ENCODE measurements at regions not wholly inside any gene's neighbourhood (a gene's known extent, or its start where the extent isn't known, plus 50 kb on each side); places are given as distances from the start of the nearest gene placed in this dataset.

DNA sequence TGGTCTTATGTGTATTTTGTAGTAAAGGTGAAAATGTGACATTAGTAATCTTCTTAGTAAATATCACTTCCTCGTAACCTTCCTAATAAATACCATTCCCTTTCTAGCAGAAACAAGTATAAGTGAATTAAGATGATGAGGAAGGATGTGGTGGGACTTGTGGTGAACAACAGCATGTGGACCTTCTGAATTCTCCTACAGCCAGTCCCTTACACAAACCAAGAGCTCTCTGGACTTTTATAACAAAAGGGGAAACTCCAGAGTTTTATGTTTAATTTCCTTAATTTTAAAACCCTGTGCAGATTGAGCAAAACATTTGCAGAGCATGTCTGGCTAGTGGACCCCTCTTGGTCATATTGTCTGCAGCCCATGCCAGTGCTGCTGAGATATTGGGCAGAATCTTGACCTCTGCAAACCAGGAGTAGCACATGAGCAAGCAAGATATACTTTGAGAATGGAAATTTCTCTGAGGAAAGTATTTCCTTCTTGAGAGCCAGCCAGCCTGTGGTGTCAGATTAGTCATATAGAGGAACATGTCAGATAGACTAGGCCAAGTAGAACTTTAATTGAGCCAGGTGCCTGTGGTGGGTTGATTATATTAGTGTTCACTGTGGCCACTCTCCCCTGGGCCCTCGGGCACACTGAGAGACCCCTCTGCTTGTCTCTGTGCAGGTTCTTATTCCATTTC lies 328.2 kb downstream of the DKK2 start:
- POLR2A ChIA-PET, result no interaction called here
- H3K9me3 ChIP-seq (replicated peaks; ENCODE audit: control insufficient read depth, insufficient read depth, low read depth, low read length), result no peaks in the 10 kb centered on the region
- H3K27me3 ChIP-seq (ENCODE audit: control insufficient read depth in 2 of 2, insufficient read depth in 2 of 2, low read length in 2 of 2), result no peaks in the 10 kb centered on the region
- H3K4me1 ChIP-seq (replicated peaks in 1 of 2; ENCODE audit: control insufficient read depth in 2 of 2, insufficient read depth in 2 of 2, low read length in 2 of 2), result no peaks in the 10 kb centered on the region
- H3K4me2 ChIP-seq (ENCODE audit: insufficient read depth, low read length), result no peak overlapping the region
- no peak overlapping the region for H2AFZ ChIP-seq (ENCODE audit: low read depth, low read length)
- no peak for DNase-seq (ENCODE audit: extremely low read depth in 1 of 4, low spot score in 3 of 4)
- no peaks in the 10 kb centered on the region for H4K20me1 ChIP-seq (replicated peaks; ENCODE audit: control insufficient read depth, insufficient read depth, low read length)
- CTCF ChIA-PET (ENCODE audit: low intra/inter-chr PET ratio), result no interaction called here
- H3K9me1 ChIP-seq (ENCODE audit: control insufficient read depth, insufficient read depth, low read length), result no peaks in the 10 kb centered on the region
- no peak overlapping the region for H3K9ac ChIP-seq (ENCODE audit: insufficient read depth in 1 of 2, low read depth in 2 of 2, low read length in 2 of 2)
- BruUV-seq (replicated peaks), result no TSS peak
- in situ Hi-C loops (cut with MboI), result no loop called here
- H3K27ac ChIP-seq (ENCODE audit: extremely low read depth, low read depth, low read length), result no peak overlapping the region
- intact Hi-C loops (cut with micrococcal nuclease), result no loop called here
- no peak overlapping the region for H3K4me3 ChIP-seq
- WGBS (ENCODE audit: insufficient coverage, low coverage, missing lambda C conversion rate), result 0% methylated on average over 2 of the region's 2 CpGs
- H3K79me2 ChIP-seq (ENCODE audit: control insufficient read depth, insufficient read depth, low read length), result no peaks in the 10 kb centered on the region
- H3K36me3 ChIP-seq (ENCODE audit: control insufficient read depth, insufficient read depth, low read length), result no peaks in the 10 kb centered on the region
- no peak for FAIRE-seq
- no peak for ATAC-seq
- TF ChIP-seq U2AF2 (optimal IDR thresholded peaks at IDR 0.05; ENCODE audit: low read depth, low read length) (no peak), RBM14 (IDR thresholded peaks at IDR 0.05; ENCODE audit: borderline replicate concordance, insufficient read depth, low read depth, low read length) (no peak), FOXA1 (IDR thresholded peaks at IDR 0.05; ENCODE audit: borderline replicate concordance) (no peak), HEY1 (CRISPR knock-in tag; IDR thresholded peaks at IDR 0.05; ENCODE audit: borderline replicate concordance) (no peak), KLF13 (tag; IDR thresholded peaks at IDR 0.05; ENCODE audit: borderline replicate concordance, low read depth) (no peak), TCF3 (CRISPR knock-in tag; IDR thresholded peaks at IDR 0.05) (no peak), GATA2 (CRISPR knock-in tag; IDR thresholded peaks at IDR 0.05) (no peak), ZNF134 (CRISPR knock-in tag; conservative IDR thresholded peaks at IDR 0.05) (no peak), CBX3 (IDR thresholded peaks at IDR 0.05; ENCODE audit: borderline replicate concordance in 1 of 2, low read length in 2 of 2) (no peak), CAMTA2 (CRISPR knock-in tag; conservative IDR thresholded peaks at IDR 0.05) (no peak), ILF3 (IDR thresholded peaks at IDR 0.05; ENCODE audit: borderline replicate concordance) (no peak), MIER1 (IDR thresholded peaks at IDR 0.05; ENCODE audit: low read depth) (no peak), CHD4 (IDR thresholded peaks at IDR 0.05; ENCODE audit: insufficient read depth, insufficient replicate concordance, low read depth, low read length, poor library complexity, severe bottlenecking) (no peak)
- TF ChIP-seq, protein P1, sequence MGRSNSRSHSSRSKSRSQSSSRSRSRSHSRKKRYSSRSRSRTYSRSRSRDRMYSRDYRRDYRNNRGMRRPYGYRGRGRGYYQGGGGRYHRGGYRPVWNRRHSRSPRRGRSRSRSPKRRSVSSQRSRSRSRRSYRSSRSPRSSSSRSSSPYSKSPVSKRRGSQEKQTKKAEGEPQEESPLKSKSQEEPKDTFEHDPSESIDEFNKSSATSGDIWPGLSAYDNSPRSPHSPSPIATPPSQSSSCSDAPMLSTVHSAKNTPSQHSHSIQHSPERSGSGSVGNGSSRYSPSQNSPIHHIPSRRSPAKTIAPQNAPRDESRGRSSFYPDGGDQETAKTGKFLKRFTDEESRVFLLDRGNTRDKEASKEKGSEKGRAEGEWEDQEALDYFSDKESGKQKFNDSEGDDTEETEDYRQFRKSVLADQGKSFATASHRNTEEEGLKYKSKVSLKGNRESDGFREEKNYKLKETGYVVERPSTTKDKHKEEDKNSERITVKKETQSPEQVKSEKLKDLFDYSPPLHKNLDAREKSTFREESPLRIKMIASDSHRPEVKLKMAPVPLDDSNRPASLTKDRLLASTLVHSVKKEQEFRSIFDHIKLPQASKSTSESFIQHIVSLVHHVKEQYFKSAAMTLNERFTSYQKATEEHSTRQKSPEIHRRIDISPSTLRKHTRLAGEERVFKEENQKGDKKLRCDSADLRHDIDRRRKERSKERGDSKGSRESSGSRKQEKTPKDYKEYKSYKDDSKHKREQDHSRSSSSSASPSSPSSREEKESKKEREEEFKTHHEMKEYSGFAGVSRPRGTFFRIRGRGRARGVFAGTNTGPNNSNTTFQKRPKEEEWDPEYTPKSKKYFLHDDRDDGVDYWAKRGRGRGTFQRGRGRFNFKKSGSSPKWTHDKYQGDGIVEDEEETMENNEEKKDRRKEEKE (IDR thresholded peaks at IDR 0.05; ENCODE audit: borderline replicate concordance in 1 of 2, control insufficient read depth in 1 of 2, low read depth in 2 of 2, low read length in 1 of 2), result no peak
- TF ChIP-seq, protein P2, sequence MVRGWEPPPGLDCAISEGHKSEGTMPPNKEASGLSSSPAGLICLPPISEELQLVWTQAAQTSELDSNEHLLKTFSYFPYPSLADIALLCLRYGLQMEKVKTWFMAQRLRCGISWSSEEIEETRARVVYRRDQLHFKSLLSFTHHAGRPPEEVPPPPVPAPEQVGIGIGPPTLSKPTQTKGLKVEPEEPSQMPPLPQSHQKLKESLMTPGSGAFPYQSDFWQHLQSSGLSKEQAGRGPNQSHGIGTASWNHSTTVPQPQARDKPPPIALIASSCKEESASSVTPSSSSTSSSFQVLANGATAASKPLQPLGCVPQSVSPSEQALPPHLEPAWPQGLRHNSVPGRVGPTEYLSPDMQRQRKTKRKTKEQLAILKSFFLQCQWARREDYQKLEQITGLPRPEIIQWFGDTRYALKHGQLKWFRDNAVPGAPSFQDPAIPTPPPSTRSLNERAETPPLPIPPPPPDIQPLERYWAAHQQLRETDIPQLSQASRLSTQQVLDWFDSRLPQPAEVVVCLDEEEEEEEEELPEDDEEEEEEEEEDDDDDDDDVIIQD (CRISPR knock-in tag; IDR thresholded peaks at IDR 0.05), result no peak
- TF ChIP-seq, protein P3, sequence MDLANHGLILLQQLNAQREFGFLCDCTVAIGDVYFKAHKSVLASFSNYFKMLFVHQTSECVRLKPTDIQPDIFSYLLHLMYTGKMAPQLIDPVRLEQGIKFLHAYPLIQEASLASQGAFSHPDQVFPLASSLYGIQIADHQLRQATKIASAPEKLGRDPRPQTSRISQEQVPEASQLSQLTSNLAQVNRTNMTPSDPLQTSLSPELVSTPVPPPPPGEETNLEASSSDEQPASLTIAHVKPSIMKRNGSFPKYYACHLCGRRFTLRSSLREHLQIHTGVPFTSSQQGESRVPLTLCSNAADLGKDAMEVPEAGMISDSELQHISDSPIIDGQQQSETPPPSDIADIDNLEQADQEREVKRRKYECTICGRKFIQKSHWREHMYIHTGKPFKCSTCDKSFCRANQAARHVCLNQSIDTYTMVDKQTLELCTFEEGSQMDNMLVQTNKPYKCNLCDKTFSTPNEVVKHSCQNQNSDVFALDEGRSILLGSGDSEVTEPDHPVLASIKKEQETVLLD (IDR thresholded peaks at IDR 0.05), result no peak
